GM21576 (cell line): ENCODE measurements at regions not wholly inside any gene's neighbourhood (a gene's known extent, or its start where the extent isn't known, plus 50 kb on each side); places are given as distances from the start of the nearest gene placed in this dataset.

Source experiments
- ATAC-seq: cut with Tn5 transposase; IDR thresholded peaks from one replicate; pipeline ENCODE4 v1.9.1; 2021; ENCODE audit warnings: mild to moderate bottlenecking, moderate library complexity; ENCODE audit not compliant: unreplicated experiment

- no peak for ATAC-seq
Measured at GRCh38 chr20:43804781-43805180, 78.0 kb upstream of the GTSF1L start.

- no peak for ATAC-seq
Measured at GRCh38 chr20:43803276-43803675, 76.5 kb upstream of the GTSF1L start.

- ATAC-seq = no peak
Measured at GRCh38 chr20:43800186-43800585, 73.4 kb upstream of the GTSF1L start.

GRCh38 chr20:43799741-43800140 is 72.9 kb upstream of the GTSF1L start:
- ATAC-seq = no peak

GRCh38 chr20:43799150-43799711 is 72.4 kb upstream of the GTSF1L start:
- ATAC-seq = peak; percentile 56

- no peak for ATAC-seq
Measured at GRCh38 chr20:43798291-43799149, 71.7 kb upstream of the GTSF1L start.

GRCh38 chr20:43794326-43794725 is 67.5 kb upstream of the GTSF1L start:
- ATAC-seq = no peak

GRCh38 chr20:43789593-43789992 is 62.8 kb upstream of the GTSF1L start:
- ATAC-seq = no peak

- ATAC-seq = no peak
Measured at GRCh38 chr20:43787937-43788336, 61.1 kb upstream of the GTSF1L start.

GRCh38 chr20:43786885-43787284 is 60.1 kb upstream of the GTSF1L start:
- ATAC-seq = no peak

- ATAC-seq = no peak
Measured at GRCh38 chr20:43781215-43781614, 54.4 kb upstream of the GTSF1L start.

- ATAC-seq = no peak
Measured at GRCh38 chr20:43778375-43778774, 51.6 kb upstream of the GTSF1L start.

- ATAC-seq = no peak
Measured at GRCh38 chr20:43776691-43777090, 49.9 kb upstream of the GTSF1L start.
